DMS53 treated with DMSO at 0.1 percent for 48 hours (cell line): ENCODE measurements at regions not wholly inside any gene's neighbourhood (a gene's known extent, or its start where the extent isn't known, plus 50 kb on each side); places are given as distances from the start of the nearest gene placed in this dataset.
"Not testable (repeated sequence)": the region's sequence is repeated elsewhere in the genome, so short reads cannot be mapped to it uniquely, and the experiment has no call there.

Experiments used
- DNase-seq: peaks from one replicate; lab custom pipeline; 2025; ENCODE audit not compliant: unreplicated experiment; lab: John Stamatoyannopoulos, UW

GRCh38 chr5:127133071-127133470 lies 59.8 kb upstream of the C5orf63 start:
- no peak for DNase-seq

- no peak for DNase-seq
Observed at GRCh38 chr5:127136908-127137307, 63.6 kb upstream of the C5orf63 start.

- no peak for DNase-seq
Observed at GRCh38 chr5:127143722-127144121, 70.4 kb upstream of the C5orf63 start.

GRCh38 chr5:127153031-127153430 lies 79.7 kb upstream of the C5orf63 start:
- no peak for DNase-seq

GRCh38 chr5:127153521-127153920 lies 80.2 kb upstream of the C5orf63 start:
- DNase-seq, result no peak

- DNase-seq, result no peak
Observed at GRCh38 chr5:127163750-127164149, 90.4 kb upstream of the C5orf63 start.

GRCh38 chr5:127170918-127171600 lies 97.8 kb upstream of the C5orf63 start:
- DNase-seq, result no peak

- DNase-seq, result no peak
Observed at GRCh38 chr5:127176769-127177168, 103.5 kb upstream of the C5orf63 start.

- DNase-seq, result not testable (repeated sequence)
Observed at GRCh38 chr5:127182631-127183030, 108.0 kb upstream of the MEGF10 start.

GRCh38 chr5:127183332-127183731 lies 107.3 kb upstream of the MEGF10 start:
- DNase-seq, result no peak

GRCh38 chr5:127184851-127185250 lies 105.7 kb upstream of the MEGF10 start:
- no peak for DNase-seq

GRCh38 chr5:127186657-127187056 lies 103.9 kb upstream of the MEGF10 start:
- no peak for DNase-seq

- peak; percentile 35 for DNase-seq
Observed at GRCh38 chr5:127187706-127188105, 102.9 kb upstream of the MEGF10 start.

- DNase-seq, result no peak
Observed at GRCh38 chr5:127192150-127192549, 98.4 kb upstream of the MEGF10 start.

- DNase-seq, result no peak
Observed at GRCh38 chr5:127192836-127193338, 97.7 kb upstream of the MEGF10 start.

GRCh38 chr5:127196042-127196441 lies 94.6 kb upstream of the MEGF10 start:
- DNase-seq, result no peak

- peak; percentile 36 for DNase-seq
Observed at GRCh38 chr5:127197402-127198167, 93.0 kb upstream of the MEGF10 start.

GRCh38 chr5:127202738-127203137 lies 87.9 kb upstream of the MEGF10 start:
- not testable (repeated sequence) for DNase-seq

- no peak for DNase-seq
Observed at GRCh38 chr5:127203818-127204217, 86.8 kb upstream of the MEGF10 start.

- no peak for DNase-seq
Observed at GRCh38 chr5:127205147-127205546, 85.4 kb upstream of the MEGF10 start.

GRCh38 chr5:127206320-127207113 lies 84.1 kb upstream of the MEGF10 start:
- peak; percentile 95 for DNase-seq
